MCF 10A (cell line): ENCODE measurements at regions not wholly inside any gene's neighbourhood (a gene's known extent, or its start where the extent isn't known, plus 50 kb on each side); places are given as distances from the start of the nearest gene placed in this dataset.

Experiments used
- BruUV-seq: library from RNA; stranded (reverse); fragments of 400-500 nt; replicated peaks from 2 replicates; lab custom pipeline; 2021; lab: Mats Ljungman, UMichigan
- CTCF ChIA-PET: fragments of 300-600 bp; sonication (Branson Sonifier 250); formaldehyde crosslinking; extraction: SDS; loops from one replicate; lab custom pipeline; 2021; ENCODE audit warnings: antibody characterized with exemption, inconsistent platforms; lab: Yijun Ruan, JAX
- POLR2A ChIA-PET: fragments of 300-600, 350-650 bp; sonication (Branson Sonifier 250); formaldehyde crosslinking; extraction: SDS; loops from one replicate; lab custom pipeline; 2020; ENCODE audit warnings: antibody characterized with exemption, inconsistent platforms; lab: Yijun Ruan, JAX
- DNase-seq: peaks from one replicate; pipeline ENCODE4 v3.0.0-alpha.2; 2018; ENCODE audit not compliant: unreplicated experiment
- H3K27ac Mint-ChIP-seq: one replicate; pipeline ENCODE4 v1.8.0; 2022; ENCODE audit warnings: mild to moderate bottlenecking, low read depth, mixed read lengths; ENCODE audit not compliant: unreplicated experiment
- H3K27me3 Mint-ChIP-seq: one replicate; pipeline ENCODE4 v1.8.0; 2022; ENCODE audit warnings: mixed read lengths; ENCODE audit not compliant: insufficient read depth, unreplicated experiment
- H3K36me3 Mint-ChIP-seq: one replicate; pipeline ENCODE4 v1.8.0; 2022; ENCODE audit warnings: mild to moderate bottlenecking, moderate library complexity, mixed read lengths; ENCODE audit not compliant: insufficient read depth, unreplicated experiment
- H3K4me1 Mint-ChIP-seq: one replicate; pipeline ENCODE4 v1.8.0; 2022; ENCODE audit warnings: mixed read lengths; ENCODE audit not compliant: insufficient read depth, unreplicated experiment
- H3K4me3 Mint-ChIP-seq: one replicate; pipeline ENCODE4 v1.8.0; 2022; ENCODE audit warnings: mild to moderate bottlenecking, moderate library complexity, mixed read lengths; ENCODE audit not compliant: unreplicated experiment
- H3K9me3 Mint-ChIP-seq: one replicate; pipeline ENCODE4 v1.8.0; 2022; ENCODE audit warnings: mixed read lengths; ENCODE audit not compliant: unreplicated experiment
- intact Hi-C: fragments of 100-400 bp; cut with micrococcal nuclease; formaldehyde crosslinking; loops from 2 replicates; pipeline ENCODE4 v1.14.1; 2022
- TF ChIP-seq, protein P1 (sequence below): fragments of 200-600 bp; IDR thresholded peaks from one replicate; pipeline ENCODE4 v1.8.0; 2022; ENCODE audit warnings: antibody characterized with exemption, mild to moderate bottlenecking; ENCODE audit not compliant: unreplicated experiment

DNA sequence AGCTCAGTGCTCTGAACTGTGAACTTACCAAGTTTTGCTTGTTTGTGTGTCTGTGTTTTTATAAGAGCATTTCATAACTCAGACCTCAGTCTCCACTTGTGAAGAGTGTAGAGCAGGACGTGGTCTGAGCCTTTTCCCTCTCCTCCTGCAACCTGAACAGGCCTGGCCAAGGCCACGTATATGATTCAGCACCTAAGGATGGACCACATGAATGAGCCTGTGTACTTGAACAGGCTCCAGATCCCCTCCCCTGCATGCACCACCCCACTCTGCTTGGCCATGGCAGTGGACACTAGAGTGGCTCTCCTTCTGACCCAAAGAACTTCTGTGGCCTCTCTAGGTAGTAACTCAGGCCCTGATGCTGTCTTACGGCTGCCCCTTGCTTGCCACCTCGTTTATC lies 125.9 kb upstream of the FSTL4 start:
- ChIA-PET POLR2A (no interaction called here), CTCF (no interaction called here)
- TF ChIP-seq, protein P1, sequence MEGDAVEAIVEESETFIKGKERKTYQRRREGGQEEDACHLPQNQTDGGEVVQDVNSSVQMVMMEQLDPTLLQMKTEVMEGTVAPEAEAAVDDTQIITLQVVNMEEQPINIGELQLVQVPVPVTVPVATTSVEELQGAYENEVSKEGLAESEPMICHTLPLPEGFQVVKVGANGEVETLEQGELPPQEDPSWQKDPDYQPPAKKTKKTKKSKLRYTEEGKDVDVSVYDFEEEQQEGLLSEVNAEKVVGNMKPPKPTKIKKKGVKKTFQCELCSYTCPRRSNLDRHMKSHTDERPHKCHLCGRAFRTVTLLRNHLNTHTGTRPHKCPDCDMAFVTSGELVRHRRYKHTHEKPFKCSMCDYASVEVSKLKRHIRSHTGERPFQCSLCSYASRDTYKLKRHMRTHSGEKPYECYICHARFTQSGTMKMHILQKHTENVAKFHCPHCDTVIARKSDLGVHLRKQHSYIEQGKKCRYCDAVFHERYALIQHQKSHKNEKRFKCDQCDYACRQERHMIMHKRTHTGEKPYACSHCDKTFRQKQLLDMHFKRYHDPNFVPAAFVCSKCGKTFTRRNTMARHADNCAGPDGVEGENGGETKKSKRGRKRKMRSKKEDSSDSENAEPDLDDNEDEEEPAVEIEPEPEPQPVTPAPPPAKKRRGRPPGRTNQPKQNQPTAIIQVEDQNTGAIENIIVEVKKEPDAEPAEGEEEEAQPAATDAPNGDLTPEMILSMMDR = no peak
- BruUV-seq = no TSS peak
- intact Hi-C loops = no loop called here
- DNase-seq = peak; percentile 17
- H3K27ac Mint-ChIP-seq = no peak overlapping the region
- H3K4me3 Mint-ChIP-seq = no peak overlapping the region
- H3K27me3 Mint-ChIP-seq = peaks cover 14% of the 10 kb centered on the region
- H3K9me3 Mint-ChIP-seq = no peaks in the 10 kb centered on the region
- H3K36me3 Mint-ChIP-seq = no peaks in the 10 kb centered on the region
- peaks cover 12% of the 10 kb centered on the region for H3K4me1 Mint-ChIP-seq

DNA sequence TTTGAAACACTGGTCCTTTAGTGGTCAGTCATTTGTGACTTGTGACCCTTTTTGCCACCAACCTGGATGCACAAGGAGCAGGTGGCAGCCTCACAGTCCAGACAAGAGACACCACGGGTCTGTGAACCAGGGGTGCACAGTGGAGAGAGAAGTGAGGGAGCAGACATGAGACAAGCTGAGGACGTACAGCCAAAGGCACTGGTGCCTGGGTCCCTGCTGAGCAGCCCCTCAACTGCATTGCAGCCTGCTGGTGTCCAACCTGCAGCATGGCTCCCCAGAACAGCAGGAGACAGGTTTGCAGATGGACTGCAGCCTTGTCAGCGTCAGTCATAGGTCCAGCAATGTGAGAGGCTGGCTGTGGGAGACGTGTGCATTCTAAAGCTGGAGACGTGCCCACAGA lies 124.2 kb upstream of the FSTL4 start:
- Mint-ChIP-seq H3K36me3 (no peaks in the 10 kb centered on the region), H3K9me3 (no peaks in the 10 kb centered on the region), H3K27me3 (no peaks in the 10 kb centered on the region), H3K4me1 (peaks cover 12% of the 10 kb centered on the region), H3K4me3 (no peak overlapping the region), H3K27ac (no peak overlapping the region)
- POLR2A ChIA-PET = no interaction called here
- BruUV-seq = no TSS peak
- CTCF ChIA-PET = no interaction called here
- TF ChIP-seq, protein P1 = no peak
- intact Hi-C loops = no loop called here
- DNase-seq = no peak

DNA sequence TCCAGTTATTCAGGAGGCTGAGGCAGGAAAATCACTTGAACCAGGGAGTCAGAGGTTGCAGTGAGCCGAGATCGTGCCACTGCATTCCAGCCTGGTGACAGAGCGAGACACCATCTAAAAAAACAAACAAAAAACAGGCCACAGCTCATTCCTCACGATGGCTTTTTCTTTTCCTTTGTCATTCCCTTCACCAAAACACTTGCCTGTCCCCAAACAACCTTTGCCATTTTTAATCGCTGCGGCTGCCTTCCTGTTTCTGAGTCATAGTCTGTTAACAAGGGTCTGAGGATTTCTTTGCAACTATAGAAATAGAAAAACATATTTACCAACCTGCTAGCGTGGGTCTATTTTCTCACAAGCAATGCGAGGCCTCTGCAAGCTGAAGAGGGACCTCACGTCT lies 123.0 kb upstream of the FSTL4 start:
- DNase-seq = peak; percentile 29
- no TSS peak for BruUV-seq
- H3K27ac Mint-ChIP-seq = no peak overlapping the region
- peaks cover 12% of the 10 kb centered on the region for H3K4me1 Mint-ChIP-seq
- H3K27me3 Mint-ChIP-seq = no peaks in the 10 kb centered on the region
- H3K9me3 Mint-ChIP-seq = no peaks in the 10 kb centered on the region
- H3K36me3 Mint-ChIP-seq = no peaks in the 10 kb centered on the region
- POLR2A ChIA-PET = no interaction called here
- CTCF ChIA-PET = interaction anchor here (0.6 kb wide), 1 partner anchor 1072 kb away, joined by 3 read pairs; no protein-coding TSS in a partner anchor
- TF ChIP-seq, protein P1 = no peak
- no peak overlapping the region for H3K4me3 Mint-ChIP-seq
- intact Hi-C loops = no loop called here

DNA sequence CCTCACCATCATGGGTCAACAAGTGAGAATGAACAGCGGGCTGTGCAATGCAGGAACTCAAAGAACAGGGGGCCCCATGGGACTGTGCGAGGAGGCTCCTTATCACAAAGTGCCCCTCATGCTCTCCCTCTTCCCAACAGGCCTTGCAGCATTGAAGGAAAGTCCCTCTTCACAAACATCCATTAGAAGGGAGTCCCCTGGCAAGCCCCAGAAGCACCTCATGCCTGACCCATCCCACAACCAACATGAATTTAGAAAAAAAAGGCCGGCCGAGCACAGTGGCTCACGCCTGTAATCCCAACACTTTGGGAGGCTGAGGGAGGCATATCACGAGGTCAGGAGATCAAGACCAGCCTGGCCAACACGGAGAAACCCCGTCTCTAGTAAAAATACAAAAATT lies 122.6 kb upstream of the FSTL4 start:
- TF ChIP-seq, protein P1 = no peak
- H3K27ac Mint-ChIP-seq = no peak overlapping the region
- intact Hi-C loops = no loop called here
- DNase-seq = no peak
- no peak overlapping the region for H3K4me3 Mint-ChIP-seq
- no peaks in the 10 kb centered on the region for H3K36me3 Mint-ChIP-seq
- CTCF ChIA-PET = no interaction called here
- H3K4me1 Mint-ChIP-seq = peaks cover 12% of the 10 kb centered on the region
- POLR2A ChIA-PET = no interaction called here
- H3K9me3 Mint-ChIP-seq = no peaks in the 10 kb centered on the region
- no peaks in the 10 kb centered on the region for H3K27me3 Mint-ChIP-seq
- BruUV-seq = no TSS peak
